Ovary (tissue), 3 donors: ENCODE measurements at regions not wholly inside any gene's neighbourhood (a gene's known extent, or its start where the extent isn't known, plus 50 kb on each side); places are given as distances from the start of the nearest gene placed in this dataset.

Source experiments
- POLR2A ChIP-seq: fragments of 450-650 bp; IDR thresholded peaks from one replicate; pipeline ENCODE4 v1.6.1; 2017; ENCODE audit warnings: antibody characterized with exemption, mild to moderate bottlenecking, moderate library complexity
- TF ChIP-seq, protein P1 (sequence below), 3 donors: fragments of 450-650 bp in 2 of 3; fragments of 200-600 bp in 1 of 3; IDR thresholded peaks; one replicate each; pipeline versions ENCODE4 v1.5.1 to v1.8.0; 2016 to 2022; ENCODE audit warnings: antibody characterized with exemption in 3 of 3, mild to moderate bottlenecking in 1 of 3
- donor health status: DM: no; HTN: no; CAD: no.

DNA sequence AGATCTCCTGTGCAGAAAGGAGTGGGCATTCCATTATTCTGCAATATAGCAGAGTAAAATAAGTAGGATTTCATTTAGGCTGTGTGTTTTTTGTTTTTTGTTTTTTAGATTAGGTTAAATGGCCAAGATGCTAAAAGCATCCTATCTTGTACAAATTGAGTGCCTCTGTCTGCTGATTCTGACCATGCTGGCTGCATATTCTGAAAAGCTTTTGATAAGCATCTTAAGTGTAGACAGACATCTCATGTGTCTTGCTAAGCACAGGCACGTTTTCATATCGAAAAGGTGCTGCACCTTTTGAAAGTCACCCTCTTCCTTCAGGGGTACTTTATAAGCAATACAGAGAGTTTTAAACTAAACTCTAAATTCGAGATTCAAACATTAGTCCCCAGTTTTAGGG lies 74.0 kb upstream of the BCL11A start:
- TF ChIP-seq, protein P1, sequence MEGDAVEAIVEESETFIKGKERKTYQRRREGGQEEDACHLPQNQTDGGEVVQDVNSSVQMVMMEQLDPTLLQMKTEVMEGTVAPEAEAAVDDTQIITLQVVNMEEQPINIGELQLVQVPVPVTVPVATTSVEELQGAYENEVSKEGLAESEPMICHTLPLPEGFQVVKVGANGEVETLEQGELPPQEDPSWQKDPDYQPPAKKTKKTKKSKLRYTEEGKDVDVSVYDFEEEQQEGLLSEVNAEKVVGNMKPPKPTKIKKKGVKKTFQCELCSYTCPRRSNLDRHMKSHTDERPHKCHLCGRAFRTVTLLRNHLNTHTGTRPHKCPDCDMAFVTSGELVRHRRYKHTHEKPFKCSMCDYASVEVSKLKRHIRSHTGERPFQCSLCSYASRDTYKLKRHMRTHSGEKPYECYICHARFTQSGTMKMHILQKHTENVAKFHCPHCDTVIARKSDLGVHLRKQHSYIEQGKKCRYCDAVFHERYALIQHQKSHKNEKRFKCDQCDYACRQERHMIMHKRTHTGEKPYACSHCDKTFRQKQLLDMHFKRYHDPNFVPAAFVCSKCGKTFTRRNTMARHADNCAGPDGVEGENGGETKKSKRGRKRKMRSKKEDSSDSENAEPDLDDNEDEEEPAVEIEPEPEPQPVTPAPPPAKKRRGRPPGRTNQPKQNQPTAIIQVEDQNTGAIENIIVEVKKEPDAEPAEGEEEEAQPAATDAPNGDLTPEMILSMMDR (IDR thresholded peaks at IDR 0.05), result no peak
- TF ChIP-seq POLR2A, result no peak
